ENCODE measurements at regions not wholly inside any gene's neighbourhood (a gene's known extent, or its start where the extent isn't known, plus 50 kb on each side); places are given as distances from the start of the nearest gene placed in this dataset.
A peak's percentile ranks its signal among the peaks of the same experiment; 100 is the strongest.

DNA sequence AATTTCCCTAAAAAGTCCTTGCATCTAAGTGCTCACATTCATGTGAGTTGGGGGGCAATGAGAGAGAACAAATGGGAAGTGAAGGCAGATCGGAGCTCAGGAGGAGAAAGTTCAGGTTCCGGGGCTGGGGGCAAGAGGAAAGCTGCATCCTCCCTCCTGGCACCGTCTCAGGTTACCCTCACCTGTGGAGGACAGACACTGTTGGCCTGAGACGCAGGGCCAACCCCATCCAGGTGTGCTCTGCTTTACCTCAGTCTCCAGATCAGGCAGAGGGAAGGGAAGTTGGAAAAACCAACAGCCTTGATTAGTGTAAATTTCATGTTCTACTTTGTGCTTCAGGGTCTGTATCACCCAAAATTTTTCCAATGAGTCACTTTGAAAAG is 146.9 kb downstream of the TRIM29 start:
- H3K36me3 ChIP-seq: no peaks in the 10 kb centered on the region
- H3K27ac ChIP-seq: peak overlapping the region in 1 of 10 donors; percentile 9
- intact Hi-C loops (cut with DNase I): no loop called here
- H3K4me1 ChIP-seq: peaks cover 0 to 31% (median 15%) of the 10 kb centered on the region in 9 donors
- ATAC-seq: no peak
- H3K4me3 ChIP-seq: no peak overlapping the region
- DNase-seq: no peak
- TF ChIP-seq CTCF (IDR thresholded peaks at IDR 0.05): no peak
- WGBS, 2 donors: 86 to 93% methylated on average over 4 of the region's 4 CpGs
- no peaks in the 10 kb centered on the region for H3K9me3 ChIP-seq
- peaks cover 0 to 23% (median 6%) of the 10 kb centered on the region in 7 donors for H3K27me3 ChIP-seq

DNA sequence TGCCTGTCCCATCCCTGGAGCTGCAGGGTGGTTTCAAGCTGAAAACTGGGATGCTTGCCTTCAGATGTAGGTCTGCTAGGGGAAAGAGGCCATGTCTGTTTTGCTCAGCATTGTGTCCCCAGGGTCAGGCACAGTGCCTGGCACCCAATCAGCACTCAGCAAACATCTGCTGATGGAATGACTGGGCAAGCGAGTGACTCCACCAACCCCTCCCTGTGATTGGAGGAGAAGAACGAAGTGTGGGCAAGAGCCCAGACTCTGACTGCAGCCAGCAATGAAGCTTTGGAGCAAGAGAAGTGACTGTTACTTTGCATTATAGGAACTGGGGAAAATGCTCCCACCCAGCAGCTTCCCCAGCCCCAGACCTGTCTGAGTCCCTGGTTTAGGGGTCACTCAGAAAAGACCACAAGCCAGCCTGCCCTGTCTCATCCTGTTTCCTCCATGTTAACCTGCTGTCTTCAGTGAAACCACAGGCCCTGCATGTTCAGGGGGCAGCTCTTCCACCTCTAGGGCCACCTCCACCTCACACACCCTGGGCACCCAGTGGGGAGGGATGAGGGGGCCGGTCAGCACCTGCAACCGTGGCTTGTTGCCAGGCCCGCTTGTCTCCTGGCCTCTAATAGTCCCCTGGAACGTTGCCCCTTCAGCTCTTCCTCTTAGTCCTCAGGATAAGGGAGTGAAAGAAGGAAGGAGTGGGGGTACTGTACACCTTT is 147.4 kb downstream of the TRIM29 start:
- Histone ChIP-seq H3K9me3 (no peaks in the 10 kb centered on the region), H3K36me3 (no peaks in the 10 kb centered on the region), H3K27ac (peak overlapping the region in 2 of 10 donors; percentile 35 to 39), H3K4me3 (no peak overlapping the region), H3K4me1 (peaks cover 0 to 31% (median 15%) of the 10 kb centered on the region in 9 donors), H3K27me3 (peaks cover 0 to 17% (median 2%) of the 10 kb centered on the region in 7 donors)
- peak; percentile 50 for DNase-seq
- WGBS, 2 donors: 44 to 50% methylated on average over 6 of the region's 6 CpGs
- peak; percentile 73 to 92 (median 84) for ATAC-seq
- no peak for TF ChIP-seq CTCF (IDR thresholded peaks at IDR 0.05)
- intact Hi-C loops (cut with DNase I): no loop called here

- no peaks in the 10 kb centered on the region for H3K9me3 ChIP-seq
- 55 to 58% methylated on average over 16 of the region's 16 CpGs for WGBS, 2 donors
- intact Hi-C loops (cut with DNase I): no loop called here
- TF ChIP-seq CTCF (IDR thresholded peaks at IDR 0.05): no peak
- H3K36me3 ChIP-seq: no peaks in the 10 kb centered on the region
- H3K27me3 ChIP-seq: peaks cover 0 to 17% (median 3%) of the 10 kb centered on the region in 7 donors
- H3K4me1 ChIP-seq: peaks cover 0 to 31% (median 15%) of the 10 kb centered on the region in 9 donors
- H3K4me3 ChIP-seq: no peak overlapping the region
- peak overlapping the region in 1 of 10 donors; percentile 35 for H3K27ac ChIP-seq
- peak in 2 of 8 donors; percentile 20 to 61 for ATAC-seq
- peak in 1 of 2 donors; percentile 15 for DNase-seq
Measured at GRCh38 chr11:119989159-119989821, 148.6 kb downstream of the TRIM29 start.

DNA sequence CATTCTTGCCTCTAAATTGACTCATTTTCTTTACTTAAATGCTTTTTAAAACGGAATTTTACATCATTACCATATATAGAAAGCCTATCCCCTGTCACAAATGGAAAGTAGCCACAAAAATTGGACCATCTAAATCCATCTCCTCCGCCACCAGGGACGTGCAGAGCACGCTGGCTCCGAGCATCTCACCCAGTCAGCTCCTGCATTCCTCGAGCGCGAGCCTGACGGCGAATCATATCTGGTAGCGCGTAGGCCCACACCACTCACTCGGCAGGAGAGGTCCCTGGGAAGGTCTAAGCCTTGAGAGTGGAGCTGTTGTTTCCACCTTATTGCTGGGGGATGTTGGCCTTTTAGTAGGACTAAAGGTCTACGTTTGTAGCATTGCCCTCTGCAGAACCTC is 152.4 kb downstream of the TRIM29 start:
- TF ChIP-seq CTCF (IDR thresholded peaks at IDR 0.05): no peak
- Histone ChIP-seq H3K27me3 (peaks cover 0 to 28% (median 4%) of the 10 kb centered on the region in 7 donors), H3K27ac (no peak overlapping the region), H3K9me3 (no peaks in the 10 kb centered on the region), H3K4me1 (peaks cover 0 to 26% (median 10%) of the 10 kb centered on the region in 9 donors), H3K36me3 (no peaks in the 10 kb centered on the region), H3K4me3 (no peak overlapping the region)
- 89% methylated on average over 14 of the region's 14 CpGs for WGBS, 2 donors
- DNase-seq: no peak
- intact Hi-C loops (cut with DNase I): no loop called here
- no peak for ATAC-seq

Data from heart right ventricle (tissue), 16 donors.